HepG2 (cell line): ENCODE measurements at regions not wholly inside any gene's neighbourhood (a gene's known extent, or its start where the extent isn't known, plus 50 kb on each side); places are given as distances from the start of the nearest gene placed in this dataset.

ENCODE experiments used
- ATAC-seq: fragments of 200-7000 bp; cut with Tn5 transposase; 3 replicates; pipeline ENCODE4 v1.9.1; 2020; ENCODE audit warnings: mild to moderate bottlenecking, moderate library complexity
- BruUV-seq: library from RNA; stranded (reverse); fragments of 400-500 nt; replicated peaks from 2 replicates; lab custom pipeline; 2021; lab: Mats Ljungman, UMichigan
- CTCF ChIA-PET: fragments of 300-600 bp; formaldehyde crosslinking; extraction: SDS; loops from one replicate; lab custom pipeline; 2021; ENCODE audit warnings: low total read pairs, inconsistent platforms, low intra/inter-chr PET ratio; lab: Yijun Ruan, JAX
- POLR2A ChIA-PET: fragments of 350-600 bp; sonication (Branson Sonifier 250); formaldehyde crosslinking; loops from one replicate; lab custom pipeline; 2020; ENCODE audit warnings: antibody characterized with exemption, inconsistent platforms; lab: Yijun Ruan, JAX
- DNase-seq: peaks from one replicate; pipeline ENCODE4 v3.0.0-alpha.2; 2015; ENCODE audit warnings: low spot score
- FAIRE-seq: peaks from 3 replicates; lab custom pipeline; 2011; peaks lifted over from hg19 to GRCh38; lab: Jason Lieb, UNC
- H2AFZ ChIP-seq: one replicate; pipeline ENCODE4 v1.6.1; 2011; ENCODE audit warnings: low read length, inconsistent platforms
- H3K27ac ChIP-seq: fragments of 300-600 bp; 3 replicates; pipeline ENCODE4 v1.8.0; 2011; ENCODE audit warnings: mixed run types, mild to moderate bottlenecking, mixed read lengths, low read length, inconsistent platforms; ENCODE audit not compliant: insufficient read depth; ENCODE audit errors: extremely low read length
- H3K27me3 ChIP-seq, 2 experiments: fragments of 200-600 bp in 1 of 2; 2 replicates in 1 of 2; 3 replicates in 1 of 2; pipeline versions ENCODE4 v1.6.0 to v1.8.0; 2011; ENCODE audit warnings: low read length in 2 of 2, mild to moderate bottlenecking in 2 of 2, moderate library complexity in 2 of 2, inconsistent platforms in 1 of 2; ENCODE audit not compliant: insufficient read depth in 2 of 2, control insufficient read depth in 1 of 2
- H3K36me3 ChIP-seq, 2 experiments: fragments of 200-600 bp in 1 of 2; replicated peaks in 1 of 2; 2 replicates in 1 of 2; 3 replicates in 1 of 2; pipeline versions ENCODE4 v1.5.1 to v1.8.0; 2011; ENCODE audit warnings: low read length in 2 of 2, inconsistent platforms in 1 of 2; ENCODE audit not compliant: insufficient read depth in 2 of 2, control insufficient read depth in 1 of 2
- H3K4me1 ChIP-seq: 2 replicates; pipeline ENCODE4 v1.5.1; 2012; ENCODE audit warnings: low read length, inconsistent platforms; ENCODE audit not compliant: insufficient read depth
- H3K4me2 ChIP-seq: 2 replicates; pipeline ENCODE4 v1.6.0; 2011; ENCODE audit warnings: low read depth, low read length, inconsistent platforms
- H3K4me3 ChIP-seq, 3 experiments: fragments of 200-600 bp in 1 of 3; sonication (generic), shearing (Covaris generic) in 1 of 3; replicated peaks in 1 of 3; 2 replicates each; pipeline ENCODE4 v1.5.1; 2011 to 2016; ENCODE audit warnings: low read length in 3 of 3, inconsistent platforms in 2 of 3, low read depth in 2 of 3, mild to moderate bottlenecking in 2 of 3, control low read depth in 1 of 3, mixed read lengths in 1 of 3; ENCODE audit not compliant: insufficient read depth in 1 of 3
- H3K79me2 ChIP-seq: one replicate; pipeline ENCODE4 v1.6.1; 2011; ENCODE audit warnings: low read length, inconsistent platforms; ENCODE audit not compliant: insufficient read depth
- H3K9ac ChIP-seq: 2 replicates; pipeline ENCODE4 v1.6.0; 2011; ENCODE audit warnings: mild to moderate bottlenecking, low read depth, low read length, inconsistent platforms; ENCODE audit not compliant: insufficient read depth
- H3K9me3 ChIP-seq: 2 replicates; pipeline ENCODE4 v1.5.1; 2012; ENCODE audit warnings: mild to moderate bottlenecking, low read length
- H4K20me1 ChIP-seq: 2 replicates; pipeline ENCODE4 v1.6.0; 2011; ENCODE audit warnings: inconsistent platforms, mild to moderate bottlenecking, low read length, moderate library complexity; ENCODE audit not compliant: insufficient read depth
- ARID2 ChIP-seq: sonication (generic); formaldehyde crosslinking; IDR thresholded peaks from 2 replicates; pipeline ENCODE4 v1.8.1; 2022; ENCODE audit warnings: mild to moderate bottlenecking, missing genetic modification reagents, borderline replicate concordance
- ATF7 ChIP-seq, 2 experiments: fragments of 450-650 bp in 1 of 2; sonication (generic) in 1 of 2; formaldehyde crosslinking in 1 of 2; IDR thresholded peaks; 2 replicates each; pipeline versions ENCODE4 v1.4.0 to v1.6.1; 2016 to 2020; ENCODE audit warnings: antibody characterized with exemption in 1 of 2, mild to moderate bottlenecking in 1 of 2, missing genetic modification reagents in 1 of 2
- HMGXB4 ChIP-seq, 2 experiments: sonication (generic) in 1 of 2; formaldehyde crosslinking in 1 of 2; IDR thresholded peaks; 2 replicates each; pipeline versions ENCODE4 v1.4.0 to v1.6.1; 2018 to 2020; ENCODE audit warnings: missing genetic modification reagents in 2 of 2, borderline replicate concordance in 1 of 2, low read depth in 1 of 2, mild to moderate bottlenecking in 1 of 2, missing biosample characterization in 1 of 2
- REL ChIP-seq: sonication (generic); formaldehyde crosslinking; conservative IDR thresholded peaks from 2 replicates; pipeline ENCODE4 v1.8.0; 2022; ENCODE audit warnings: mild to moderate bottlenecking, missing genetic modification reagents, moderate library complexity
- SAP130 ChIP-seq: IDR thresholded peaks from 2 replicates; pipeline ENCODE4 v1.6.1; 2016; ENCODE audit warnings: low read depth
- STAT5B ChIP-seq: sonication (generic); formaldehyde crosslinking; IDR thresholded peaks from 2 replicates; pipeline ENCODE4 v1.4.0; 2020; ENCODE audit warnings: missing genetic modification reagents
- WIZ ChIP-seq: sonication (generic); formaldehyde crosslinking; IDR thresholded peaks from 2 replicates; pipeline ENCODE4 v1.5.1; 2020; ENCODE audit warnings: mild to moderate bottlenecking, missing genetic modification reagents
- ZFP62 ChIP-seq: sonication (generic); formaldehyde crosslinking; IDR thresholded peaks from 2 replicates; pipeline ENCODE4 v1.4.0; 2020; ENCODE audit warnings: missing genetic modification reagents
- ZNF282 ChIP-seq: fragments of 450-650 bp; IDR thresholded peaks from 2 replicates; pipeline ENCODE4 v1.6.1; 2018; ENCODE audit not compliant: partially characterized antibody
- ZNF350 ChIP-seq: sonication (generic); formaldehyde crosslinking; IDR thresholded peaks from 2 replicates; pipeline ENCODE4 v1.4.0; 2020; ENCODE audit warnings: mild to moderate bottlenecking, low read depth, missing genetic modification reagents, borderline replicate concordance
- ZNF383 ChIP-seq: sonication (generic); formaldehyde crosslinking; IDR thresholded peaks from 2 replicates; pipeline ENCODE4 v1.4.0; 2020; ENCODE audit warnings: missing genetic modification reagents, mild to moderate bottlenecking, borderline replicate concordance
- ZNF430 ChIP-seq: sonication (generic); formaldehyde crosslinking; IDR thresholded peaks from 2 replicates; pipeline ENCODE4 v1.9.0; 2021; ENCODE audit warnings: mild to moderate bottlenecking, missing genetic modification reagents
- WGBS: methylation state at CpG from one replicate; pipeline ENCODE4 v1.1.6; 2017; ENCODE audit warnings: low lambda C conversion rate; 5-methylcytosine and 5-hydroxymethylcytosine counted together
- in situ Hi-C: cut with HindIII; loops from 2 replicates; pipeline ENCODE4 v1.10.0; 2017; ENCODE audit warnings: low pct_unique_long_range_greater_than_20kb; ENCODE audit not compliant: extremely low pct_ligation_motif_present
- intact Hi-C: fragments of 100-400 bp; cut with micrococcal nuclease; formaldehyde crosslinking; loops from one replicate; pipeline ENCODE4 v1.10.0; 2022; ENCODE audit not compliant: unreplicated experiment
- TF ChIP-seq, protein P1 (sequence below): IDR thresholded peaks from 2 replicates; pipeline ENCODE4 v1.6.1; 2016; ENCODE audit warnings: missing compliant biosample characterization, missing genetic modification reagents, borderline replicate concordance

DNA sequence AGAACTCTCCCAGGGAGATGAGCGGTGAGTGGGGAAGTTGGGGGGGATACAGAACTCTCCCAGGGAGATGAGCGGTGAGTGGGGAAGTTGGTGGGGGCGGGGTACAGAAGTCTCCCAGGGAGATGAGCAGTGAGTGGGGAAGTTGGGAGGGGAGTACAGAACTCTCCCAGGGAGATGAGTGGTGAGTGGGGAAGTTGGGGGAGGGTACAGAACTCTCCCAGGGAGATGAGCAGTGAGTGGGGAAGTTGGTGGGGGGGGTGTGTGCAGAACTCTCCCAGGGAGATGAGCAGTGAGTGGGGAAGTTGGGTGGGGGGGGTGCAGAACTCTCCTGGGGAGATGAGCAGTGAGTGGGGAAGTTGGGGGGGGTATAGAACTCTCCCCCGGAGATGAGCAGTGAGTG is 186.5 kb downstream of the SHANK2 start:
- in situ Hi-C loops (no loop called here), intact Hi-C loops (no loop called here)
- H3K9me3 ChIP-seq: no peaks in the 10 kb centered on the region
- H3K9ac ChIP-seq: no peak overlapping the region
- peaks cover 12% of the 10 kb centered on the region for H4K20me1 ChIP-seq
- no peaks in the 10 kb centered on the region for H3K4me1 ChIP-seq
- WGBS: 98% methylated on average over 3 of the region's 4 CpGs
- no peak for FAIRE-seq
- H3K27me3 ChIP-seq: no peaks in the 10 kb centered on the region
- no peaks in the 10 kb centered on the region for H3K79me2 ChIP-seq
- peaks cover 9 to 31% of the 10 kb centered on the region in 2 experiments; a peak in 4 of 5 replicates for H3K36me3 ChIP-seq
- ATAC-seq: no peak
- H3K4me2 ChIP-seq: no peak overlapping the region
- no peak for DNase-seq
- H2AFZ ChIP-seq: no peak overlapping the region
- H3K4me3 ChIP-seq: no peak overlapping the region
- CTCF ChIA-PET: no interaction called here
- BruUV-seq: no TSS peak
- H3K27ac ChIP-seq: no peak overlapping the region
- POLR2A ChIA-PET: no interaction called here
- no peak for TF ChIP-seq STAT5B (CRISPR knock-in tag)
- TF ChIP-seq WIZ: no peak
- no peak for TF ChIP-seq REL (CRISPR knock-in tag)
- no peak for TF ChIP-seq ZNF350 (CRISPR knock-in tag)
- no peak for TF ChIP-seq ARID2 (CRISPR knock-in tag)
- TF ChIP-seq ZFP62 (CRISPR knock-in tag): no peak
- TF ChIP-seq HMGXB4 (CRISPR knock-in tag; IDR thresholded peaks at IDR 0.05; ENCODE audit: borderline replicate concordance in 1 of 2, low read depth in 1 of 2): no peak
- TF ChIP-seq SAP130: no peak
- TF ChIP-seq ATF7 (IDR thresholded peaks at IDR 0.05): no peak
- no peak for TF ChIP-seq ATF7 (CRISPR knock-in tag; IDR thresholded peaks at IDR 0.05)
- no peak for TF ChIP-seq ZNF430 (CRISPR knock-in tag)
- TF ChIP-seq ZNF383: no peak
- TF ChIP-seq ZNF282: no peak
- TF ChIP-seq, protein P1, sequence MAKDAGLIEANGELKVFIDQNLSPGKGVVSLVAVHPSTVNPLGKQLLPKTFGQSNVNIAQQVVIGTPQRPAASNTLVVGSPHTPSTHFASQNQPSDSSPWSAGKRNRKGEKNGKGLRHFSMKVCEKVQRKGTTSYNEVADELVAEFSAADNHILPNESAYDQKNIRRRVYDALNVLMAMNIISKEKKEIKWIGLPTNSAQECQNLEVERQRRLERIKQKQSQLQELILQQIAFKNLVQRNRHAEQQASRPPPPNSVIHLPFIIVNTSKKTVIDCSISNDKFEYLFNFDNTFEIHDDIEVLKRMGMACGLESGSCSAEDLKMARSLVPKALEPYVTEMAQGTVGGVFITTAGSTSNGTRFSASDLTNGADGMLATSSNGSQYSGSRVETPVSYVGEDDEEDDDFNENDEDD (CRISPR knock-in tag): no peak
